T-helper 2 cell treated with Interferon-gamma antibody and Interleukin-4, amounts not matched to agents 5 μg/mL and 100 μg/mL, for 36 hours (primary cell): ENCODE measurements at regions not wholly inside any gene's neighbourhood (a gene's known extent, or its start where the extent isn't known, plus 50 kb on each side); places are given as distances from the start of the nearest gene placed in this dataset.

Source experiments
- DNase-seq: peaks from one replicate; pipeline ENCODE4 v3.0.0; 2021; ENCODE audit warnings: low spot score
- H3K27ac Mint-ChIP-seq: one replicate; pipeline ENCODE4 v1.8.0; 2021; ENCODE audit warnings: mild to moderate bottlenecking, mixed read lengths
- H3K27me3 Mint-ChIP-seq: one replicate; pipeline ENCODE4 v1.8.0; 2021; ENCODE audit warnings: low read depth, mixed read lengths
- H3K36me3 Mint-ChIP-seq: one replicate; pipeline ENCODE4 v1.8.0; 2021; ENCODE audit warnings: low read depth, mixed read lengths
- H3K4me1 Mint-ChIP-seq: one replicate; pipeline ENCODE4 v1.8.0; 2021; ENCODE audit warnings: low read depth, mixed read lengths
- H3K4me3 Mint-ChIP-seq: one replicate; pipeline ENCODE4 v1.8.0; 2022; ENCODE audit warnings: mild to moderate bottlenecking, moderate library complexity, mixed read lengths
- H3K9me3 Mint-ChIP-seq: one replicate; pipeline ENCODE4 v1.8.0; 2021; ENCODE audit warnings: mixed read lengths

GRCh38 chr15:46467041-46467440, 832.2 kb downstream of the SQOR start:
- H3K9me3 Mint-ChIP-seq = peaks cover 30% of the 10 kb centered on the region
- no peaks in the 10 kb centered on the region for H3K4me1 Mint-ChIP-seq
- DNase-seq = no peak
- no peak overlapping the region for H3K4me3 Mint-ChIP-seq
- H3K27me3 Mint-ChIP-seq = no peaks in the 10 kb centered on the region
- H3K27ac Mint-ChIP-seq = no peak overlapping the region
- no peaks in the 10 kb centered on the region for H3K36me3 Mint-ChIP-seq

- no peak for DNase-seq
- Mint-ChIP-seq H3K27me3 (no peaks in the 10 kb centered on the region), H3K36me3 (no peaks in the 10 kb centered on the region), H3K4me3 (no peak overlapping the region), H3K4me1 (no peaks in the 10 kb centered on the region), H3K9me3 (peaks cover 22% of the 10 kb centered on the region), H3K27ac (no peak overlapping the region)
These were observed 836.3 kb downstream of the SQOR start for GRCh38 chr15:46471096-46471495.

- H3K4me1 Mint-ChIP-seq = no peaks in the 10 kb centered on the region
- H3K27me3 Mint-ChIP-seq = no peaks in the 10 kb centered on the region
- no peaks in the 10 kb centered on the region for H3K36me3 Mint-ChIP-seq
- H3K9me3 Mint-ChIP-seq = peaks cover 40% of the 10 kb centered on the region
- no peak overlapping the region for H3K4me3 Mint-ChIP-seq
- H3K27ac Mint-ChIP-seq = no peak overlapping the region
- DNase-seq = no peak
These were observed 854.4 kb downstream of the SQOR start for GRCh38 chr15:46489276-46489675.

- H3K4me1 Mint-ChIP-seq = no peaks in the 10 kb centered on the region
- H3K27ac Mint-ChIP-seq = no peak overlapping the region
These were observed 861.8 kb downstream of the SQOR start for GRCh38 chr15:46496491-46497115.

GRCh38 chr15:46502667-46503066, 867.8 kb downstream of the SQOR start:
- Mint-ChIP-seq H3K4me1 (no peaks in the 10 kb centered on the region), H3K36me3 (no peaks in the 10 kb centered on the region), H3K9me3 (peaks cover 28% of the 10 kb centered on the region), H3K27me3 (no peaks in the 10 kb centered on the region), H3K27ac (no peak overlapping the region), H3K4me3 (no peak overlapping the region)
- no peak for DNase-seq

More at GRCh38 chr15:46496491-46497115, 861.8 kb downstream of the SQOR start:
- no peaks in the 10 kb centered on the region for H3K27me3 Mint-ChIP-seq
- DNase-seq = no peak
- H3K9me3 Mint-ChIP-seq = peaks cover 50% of the 10 kb centered on the region
- no peaks in the 10 kb centered on the region for H3K36me3 Mint-ChIP-seq
- H3K4me3 Mint-ChIP-seq = no peak overlapping the region

- no peaks in the 10 kb centered on the region for H3K36me3 Mint-ChIP-seq
- no peak overlapping the region for H3K4me3 Mint-ChIP-seq
- no peaks in the 10 kb centered on the region for H3K4me1 Mint-ChIP-seq
- no peaks in the 10 kb centered on the region for H3K27me3 Mint-ChIP-seq
- peaks cover 40% of the 10 kb centered on the region for H3K9me3 Mint-ChIP-seq
- no peak for DNase-seq
- H3K27ac Mint-ChIP-seq = no peak overlapping the region
These were observed 883.6 kb downstream of the SQOR start for GRCh38 chr15:46518381-46518780.

GRCh38 chr15:46523701-46524100, 888.9 kb downstream of the SQOR start:
- Mint-ChIP-seq H3K4me1 (no peaks in the 10 kb centered on the region), H3K27me3 (no peaks in the 10 kb centered on the region), H3K36me3 (no peaks in the 10 kb centered on the region), H3K4me3 (no peak overlapping the region), H3K27ac (no peak overlapping the region), H3K9me3 (peaks cover 37% of the 10 kb centered on the region)
- no peak for DNase-seq

- Mint-ChIP-seq H3K4me3 (no peak overlapping the region), H3K27ac (no peak overlapping the region), H3K36me3 (no peaks in the 10 kb centered on the region), H3K27me3 (no peaks in the 10 kb centered on the region), H3K9me3 (peaks cover 24% of the 10 kb centered on the region), H3K4me1 (no peaks in the 10 kb centered on the region)
- DNase-seq = no peak
These were observed 891.3 kb downstream of the SQOR start for GRCh38 chr15:46525984-46526725.

- no peak for DNase-seq
- H3K27ac Mint-ChIP-seq = no peak overlapping the region
These were observed 891.9 kb downstream of the SQOR start for GRCh38 chr15:46526726-46527110.

GRCh38 chr15:46543626-46544025, 908.8 kb downstream of the SQOR start:
- H3K27me3 Mint-ChIP-seq = no peaks in the 10 kb centered on the region
- H3K27ac Mint-ChIP-seq = no peak overlapping the region
- H3K36me3 Mint-ChIP-seq = no peaks in the 10 kb centered on the region
- peaks cover 41% of the 10 kb centered on the region for H3K9me3 Mint-ChIP-seq
- no peak for DNase-seq
- no peaks in the 10 kb centered on the region for H3K4me1 Mint-ChIP-seq
- no peak overlapping the region for H3K4me3 Mint-ChIP-seq

More at GRCh38 chr15:46526726-46527110, 891.9 kb downstream of the SQOR start:
- Mint-ChIP-seq H3K4me3 (no peak overlapping the region), H3K9me3 (peaks cover 28% of the 10 kb centered on the region), H3K36me3 (no peaks in the 10 kb centered on the region), H3K4me1 (no peaks in the 10 kb centered on the region), H3K27me3 (no peaks in the 10 kb centered on the region)

GRCh38 chr15:46548989-46549388, 914.2 kb downstream of the SQOR start:
- Mint-ChIP-seq H3K27me3 (no peaks in the 10 kb centered on the region), H3K27ac (no peak overlapping the region), H3K36me3 (no peaks in the 10 kb centered on the region), H3K4me3 (no peak overlapping the region), H3K4me1 (no peaks in the 10 kb centered on the region), H3K9me3 (peaks cover 35% of the 10 kb centered on the region)
- no peak for DNase-seq

GRCh38 chr15:46552316-46552715, 917.5 kb downstream of the SQOR start:
- Mint-ChIP-seq H3K4me3 (no peak overlapping the region), H3K9me3 (peaks cover 42% of the 10 kb centered on the region), H3K36me3 (no peaks in the 10 kb centered on the region), H3K4me1 (no peaks in the 10 kb centered on the region), H3K27me3 (no peaks in the 10 kb centered on the region), H3K27ac (no peak overlapping the region)
- DNase-seq = no peak

- no peaks in the 10 kb centered on the region for H3K4me1 Mint-ChIP-seq
- H3K27me3 Mint-ChIP-seq = no peaks in the 10 kb centered on the region
- H3K9me3 Mint-ChIP-seq = peaks cover 18% of the 10 kb centered on the region
- DNase-seq = no peak
- no peaks in the 10 kb centered on the region for H3K36me3 Mint-ChIP-seq
- no peak overlapping the region for H3K27ac Mint-ChIP-seq
- no peak overlapping the region for H3K4me3 Mint-ChIP-seq
These were observed 920.7 kb downstream of the SQOR start for GRCh38 chr15:46555547-46555946.

- Mint-ChIP-seq H3K4me3 (no peak overlapping the region), H3K27me3 (no peaks in the 10 kb centered on the region), H3K36me3 (no peaks in the 10 kb centered on the region), H3K4me1 (no peaks in the 10 kb centered on the region), H3K9me3 (peaks cover 20% of the 10 kb centered on the region), H3K27ac (no peak overlapping the region)
- DNase-seq = no peak
These were observed 921.2 kb downstream of the SQOR start for GRCh38 chr15:46556010-46556409.
